ENCODE measurements at regions not wholly inside any gene's neighbourhood (a gene's known extent, or its start where the extent isn't known, plus 50 kb on each side); places are given as distances from the start of the nearest gene placed in this dataset.

DNA sequence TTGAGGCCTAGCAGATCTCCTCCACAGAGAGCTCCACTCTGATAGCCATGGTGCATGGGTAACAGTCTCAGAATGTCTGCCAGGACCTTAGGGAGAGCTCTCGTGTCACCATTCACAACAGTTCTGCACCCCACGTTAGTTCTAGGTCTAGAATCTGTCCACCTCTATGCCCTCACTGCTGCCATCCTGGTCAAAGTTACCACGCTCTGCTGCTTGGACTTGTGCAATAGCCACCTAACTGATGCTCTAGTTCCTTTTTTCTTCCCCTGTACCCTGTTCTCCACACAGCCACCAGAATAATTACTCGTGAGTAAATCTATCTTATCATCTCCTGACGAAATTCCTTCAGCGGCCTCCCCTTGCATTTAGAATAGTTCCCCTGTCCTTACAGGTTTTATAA, 268.8 kb upstream of the GATB start:
- Histone ChIP-seq H3K36me3 (ENCODE audit: control insufficient read depth in 2 of 2, insufficient read depth in 1 of 2, low read length in 2 of 2) (no peaks in the 10 kb centered on the region), H3K27ac (ENCODE audit: extremely low read depth, low read depth, low read length) (no peak overlapping the region), H3K4me3 (ENCODE audit: low read depth, low read length) (no peak overlapping the region), H3K4me1 (ENCODE audit: control insufficient read depth, insufficient read depth, low read length) (no peaks in the 10 kb centered on the region), H3K9me3 (ENCODE audit: control insufficient read depth, insufficient read depth, low read depth, low read length) (no peaks in the 10 kb centered on the region)
- ChIA-PET CTCF (interaction anchor here (1.3 kb wide), 1 partner anchor 16 kb away, joined by 3 read pairs; no protein-coding TSS in a partner anchor), POLR2A (no interaction called here)
- no peak for TF ChIP-seq ZNF302 (tag by site-specific recombination; IDR thresholded peaks at IDR 0.05; ENCODE audit: low read depth)
- no peak for TF ChIP-seq ZNF248 (tag by site-specific recombination; IDR thresholded peaks at IDR 0.05)
- no peak for TF ChIP-seq SP2 (tag by site-specific recombination; IDR thresholded peaks at IDR 0.05)
- TF ChIP-seq ZNF843 (tag by site-specific recombination; IDR thresholded peaks at IDR 0.05), result no peak
- TF ChIP-seq, protein P1, sequence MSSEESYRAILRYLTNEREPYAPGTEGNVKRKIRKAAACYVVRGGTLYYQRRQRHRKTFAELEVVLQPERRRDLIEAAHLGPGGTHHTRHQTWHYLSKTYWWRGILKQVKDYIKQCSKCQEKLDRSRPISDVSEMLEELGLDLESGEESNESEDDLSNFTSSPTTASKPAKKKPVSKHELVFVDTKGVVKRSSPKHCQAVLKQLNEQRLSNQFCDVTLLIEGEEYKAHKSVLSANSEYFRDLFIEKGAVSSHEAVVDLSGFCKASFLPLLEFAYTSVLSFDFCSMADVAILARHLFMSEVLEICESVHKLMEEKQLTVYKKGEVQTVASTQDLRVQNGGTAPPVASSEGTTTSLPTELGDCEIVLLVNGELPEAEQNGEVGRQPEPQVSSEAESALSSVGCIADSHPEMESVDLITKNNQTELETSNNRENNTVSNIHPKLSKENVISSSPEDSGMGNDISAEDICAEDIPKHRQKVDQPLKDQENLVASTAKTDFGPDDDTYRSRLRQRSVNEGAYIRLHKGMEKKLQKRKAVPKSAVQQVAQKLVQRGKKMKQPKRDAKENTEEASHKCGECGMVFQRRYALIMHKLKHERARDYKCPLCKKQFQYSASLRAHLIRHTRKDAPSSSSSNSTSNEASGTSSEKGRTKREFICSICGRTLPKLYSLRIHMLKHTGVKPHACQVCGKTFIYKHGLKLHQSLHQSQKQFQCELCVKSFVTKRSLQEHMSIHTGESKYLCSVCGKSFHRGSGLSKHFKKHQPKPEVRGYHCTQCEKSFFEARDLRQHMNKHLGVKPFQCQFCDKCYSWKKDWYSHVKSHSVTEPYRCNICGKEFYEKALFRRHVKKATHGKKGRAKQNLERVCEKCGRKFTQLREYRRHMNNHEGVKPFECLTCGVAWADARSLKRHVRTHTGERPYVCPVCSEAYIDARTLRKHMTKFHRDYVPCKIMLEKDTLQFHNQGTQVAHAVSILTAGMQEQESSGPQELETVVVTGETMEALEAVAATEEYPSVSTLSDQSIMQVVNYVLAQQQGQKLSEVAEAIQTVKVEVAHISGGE (tag by site-specific recombination; conservative IDR thresholded peaks at IDR 0.05; ENCODE audit: low read depth), result no peak
- no peak for TF ChIP-seq GLI4 (tag by site-specific recombination; IDR thresholded peaks at IDR 0.05)
- no peak for TF ChIP-seq TRIM28 (IDR thresholded peaks at IDR 0.05; ENCODE audit: borderline replicate concordance, low read length)
- TF ChIP-seq ZNF473 (tag by site-specific recombination; IDR thresholded peaks at IDR 0.05), result no peak
- no peak for TF ChIP-seq KLF16 (tag by site-specific recombination; IDR thresholded peaks at IDR 0.05)
- TF ChIP-seq, protein P2, sequence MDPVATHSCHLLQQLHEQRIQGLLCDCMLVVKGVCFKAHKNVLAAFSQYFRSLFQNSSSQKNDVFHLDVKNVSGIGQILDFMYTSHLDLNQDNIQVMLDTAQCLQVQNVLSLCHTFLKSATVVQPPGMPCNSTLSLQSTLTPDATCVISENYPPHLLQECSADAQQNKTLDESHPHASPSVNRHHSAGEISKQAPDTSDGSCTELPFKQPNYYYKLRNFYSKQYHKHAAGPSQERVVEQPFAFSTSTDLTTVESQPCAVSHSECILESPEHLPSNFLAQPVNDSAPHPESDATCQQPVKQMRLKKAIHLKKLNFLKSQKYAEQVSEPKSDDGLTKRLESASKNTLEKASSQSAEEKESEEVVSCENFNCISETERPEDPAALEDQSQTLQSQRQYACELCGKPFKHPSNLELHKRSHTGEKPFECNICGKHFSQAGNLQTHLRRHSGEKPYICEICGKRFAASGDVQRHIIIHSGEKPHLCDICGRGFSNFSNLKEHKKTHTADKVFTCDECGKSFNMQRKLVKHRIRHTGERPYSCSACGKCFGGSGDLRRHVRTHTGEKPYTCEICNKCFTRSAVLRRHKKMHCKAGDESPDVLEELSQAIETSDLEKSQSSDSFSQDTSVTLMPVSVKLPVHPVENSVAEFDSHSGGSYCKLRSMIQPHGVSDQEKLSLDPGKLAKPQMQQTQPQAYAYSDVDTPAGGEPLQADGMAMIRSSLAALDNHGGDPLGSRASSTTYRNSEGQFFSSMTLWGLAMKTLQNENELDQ (tag by site-specific recombination; IDR thresholded peaks at IDR 0.05; ENCODE audit: low read depth), result no peak
- no peak for TF ChIP-seq ZNF654 (tag by site-specific recombination; IDR thresholded peaks at IDR 0.05; ENCODE audit: low read depth)
- no peak for TF ChIP-seq ZNF2 (tag by site-specific recombination; IDR thresholded peaks at IDR 0.05)

GRCh38 chr4:152028131-152028530, 267.3 kb upstream of the GATB start:
- CTCF ChIA-PET, result no interaction called here
- Histone ChIP-seq H3K4me1 (ENCODE audit: control insufficient read depth, insufficient read depth, low read length) (no peaks in the 10 kb centered on the region), H3K4me3 (ENCODE audit: low read depth, low read length) (no peak overlapping the region), H3K9me3 (ENCODE audit: control insufficient read depth, insufficient read depth, low read depth, low read length) (no peaks in the 10 kb centered on the region), H3K27ac (ENCODE audit: extremely low read depth, low read depth, low read length) (no peak overlapping the region), H3K36me3 (ENCODE audit: control insufficient read depth in 2 of 2, insufficient read depth in 1 of 2, low read length in 2 of 2) (no peaks in the 10 kb centered on the region)
- TF ChIP-seq KLF9 (tag by site-specific recombination; IDR thresholded peaks at IDR 0.05; ENCODE audit: low read depth), result no peak
- no peak for TF ChIP-seq ZNF37A (tag by site-specific recombination; IDR thresholded peaks at IDR 0.05)
- TF ChIP-seq ZNF16 (tag by site-specific recombination; IDR thresholded peaks at IDR 0.05; ENCODE audit: low read depth), result no peak
- TF ChIP-seq ZSCAN16 (tag by site-specific recombination; IDR thresholded peaks at IDR 0.05), result no peak
- no peak for TF ChIP-seq ZNF404 (tag by site-specific recombination; IDR thresholded peaks at IDR 0.05)
- no peak for TF ChIP-seq ZBTB10 (tag by site-specific recombination; IDR thresholded peaks at IDR 0.05)
- TF ChIP-seq ZNF530 (tag by site-specific recombination; IDR thresholded peaks at IDR 0.05; ENCODE audit: low read depth), result no peak
- no peak for TF ChIP-seq PRDM1 (tag by site-specific recombination; IDR thresholded peaks at IDR 0.05)
- no peak for TF ChIP-seq ZNF175 (tag by site-specific recombination; IDR thresholded peaks at IDR 0.05)
- TF ChIP-seq ZNF555 (tag by site-specific recombination; conservative IDR thresholded peaks at IDR 0.05), result no peak
- TF ChIP-seq, protein P3, sequence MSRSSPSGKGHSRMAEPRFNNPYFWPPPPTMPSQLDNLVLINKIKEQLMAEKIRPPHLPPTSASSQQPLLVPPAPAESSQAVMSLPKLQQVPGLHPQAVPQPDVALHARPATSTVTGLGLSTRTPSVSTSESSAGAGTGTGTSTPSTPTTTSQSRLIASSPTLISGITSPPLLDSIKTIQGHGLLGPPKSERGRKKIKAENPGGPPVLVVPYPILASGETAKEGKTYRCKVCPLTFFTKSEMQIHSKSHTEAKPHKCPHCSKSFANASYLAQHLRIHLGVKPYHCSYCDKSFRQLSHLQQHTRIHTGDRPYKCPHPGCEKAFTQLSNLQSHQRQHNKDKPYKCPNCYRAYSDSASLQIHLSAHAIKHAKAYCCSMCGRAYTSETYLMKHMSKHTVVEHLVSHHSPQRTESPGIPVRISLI (tag by site-specific recombination; IDR thresholded peaks at IDR 0.05), result no peak
- POLR2A ChIA-PET, result no interaction called here
